GM23248 (cell line): ENCODE measurements at regions not wholly inside any gene's neighbourhood (a gene's known extent, or its start where the extent isn't known, plus 50 kb on each side); places are given as distances from the start of the nearest gene placed in this dataset.
"Not testable (repeated sequence)": the region's sequence is repeated elsewhere in the genome, so short reads cannot be mapped to it uniquely, and the experiment has no call there.

Source experiments
- DNase-seq: peaks from one replicate; pipeline ENCODE4 v3.0.0-alpha.2; 2015
- H2AFZ ChIP-seq: fragments of 200-600 bp; sonication (generic); 2 replicates; pipeline ENCODE4 v1.6.1; 2016; ENCODE audit warnings: antibody characterized with exemption
- H3F3A ChIP-seq: fragments of 200-600 bp; sonication (generic); 2 replicates; pipeline ENCODE4 v1.6.1; 2016; ENCODE audit warnings: mild to moderate bottlenecking, antibody characterized with exemption, mixed run types; ENCODE audit not compliant: insufficient read depth
- H3K27ac ChIP-seq: fragments of 200-600 bp; sonication (generic); 2 replicates; pipeline ENCODE4 v1.5.1; 2016; ENCODE audit warnings: mild to moderate bottlenecking
- H3K27me3 ChIP-seq: fragments of 200-600 bp; sonication (generic); replicated peaks from 2 replicates; pipeline ENCODE4 v1.6.1; 2016; ENCODE audit warnings: mild to moderate bottlenecking; ENCODE audit not compliant: insufficient read depth
- H3K36me3 ChIP-seq: fragments of 200-600 bp; sonication (generic); 2 replicates; pipeline ENCODE4 v1.6.1; 2016; ENCODE audit warnings: low read depth, mild to moderate bottlenecking
- H3K4me1 ChIP-seq: fragments of 200-600 bp; sonication (generic); 2 replicates; pipeline ENCODE4 v1.6.1; 2016; ENCODE audit warnings: mild to moderate bottlenecking; ENCODE audit not compliant: insufficient read depth
- H3K4me2 ChIP-seq: fragments of 200-600 bp; sonication (generic); one replicate; pipeline ENCODE4 v1.6.1; 2016; ENCODE audit warnings: mild to moderate bottlenecking; ENCODE audit not compliant: unreplicated experiment
- H3K4me3 ChIP-seq: fragments of 200-600 bp; sonication (generic); 2 replicates; pipeline ENCODE4 v1.5.1; 2016; ENCODE audit warnings: mild to moderate bottlenecking
- H3K79me2 ChIP-seq: fragments of 200-600 bp; sonication (generic); 2 replicates; pipeline ENCODE4 v1.6.1; 2016; ENCODE audit warnings: mild to moderate bottlenecking; ENCODE audit not compliant: insufficient read depth
- H3K9ac ChIP-seq: fragments of 200-600 bp; sonication (generic); 2 replicates; pipeline ENCODE4 v1.6.1; 2016; ENCODE audit warnings: mild to moderate bottlenecking
- H3K9me2 ChIP-seq: fragments of 200-600 bp; sonication (generic); 2 replicates; pipeline ENCODE4 v1.6.1; 2016; ENCODE audit warnings: mixed run types, mild to moderate bottlenecking, moderate library complexity; ENCODE audit not compliant: insufficient read depth
- H3K9me3 ChIP-seq: fragments of 200-600 bp; sonication (generic); one replicate; pipeline ENCODE4 v1.6.1; 2017; ENCODE audit warnings: low read depth
- H4K20me1 ChIP-seq: fragments of 200-600 bp; sonication (generic); 2 replicates; pipeline ENCODE4 v1.6.0; 2016; ENCODE audit not compliant: insufficient read depth
- EZH2 ChIP-seq: fragments of 200-600 bp; sonication (generic); IDR thresholded peaks from 2 replicates; pipeline ENCODE4 v1.6.1; 2018; ENCODE audit warnings: antibody characterized with exemption, mild to moderate bottlenecking; ENCODE audit not compliant: insufficient read depth, poor library complexity, severe bottlenecking
- EZH2phosphoT487 ChIP-seq: fragments of 200-600 bp; sonication (generic); IDR thresholded peaks from 2 replicates; pipeline ENCODE4 v1.6.1; 2018; ENCODE audit warnings: antibody characterized with exemption, moderate library complexity, mild to moderate bottlenecking, low read depth; ENCODE audit not compliant: insufficient read depth
- WGBS, 2 experiments: methylation state at CpG; one replicate each; pipeline ENCODE4 v1.1.6; 2015 to 2017; ENCODE audit warnings: low lambda C conversion rate in 2 of 2, low coverage in 1 of 2; ENCODE audit errors: missing lambda C conversion rate in 2 of 2; 5-methylcytosine and 5-hydroxymethylcytosine counted together
- in situ Hi-C: fragments of 300-500 bp; cut with MboI; formaldehyde crosslinking; loops from 2 replicates; pipeline ENCODE4 v1.15.0; 2020

GRCh38 chr1:232346844-232347243 is 283.1 kb downstream of the SIPA1L2 start:
- H3K4me1 ChIP-seq = no peaks in the 10 kb centered on the region
- no peak overlapping the region for H2AFZ ChIP-seq
- no peak overlapping the region for H3K9ac ChIP-seq
- H3K9me3 ChIP-seq = no peaks in the 10 kb centered on the region
- no peaks in the 10 kb centered on the region for H3K9me2 ChIP-seq
- H3K36me3 ChIP-seq = no peaks in the 10 kb centered on the region
- no peak overlapping the region for H3K4me2 ChIP-seq
- H3K4me3 ChIP-seq = no peak overlapping the region
- H3K27ac ChIP-seq = no peak overlapping the region
- DNase-seq = no peak
- in situ Hi-C loops = no loop called here
- no peak for TF ChIP-seq EZH2phosphoT487
- no peak for TF ChIP-seq EZH2
- no peaks in the 10 kb centered on the region for H3K79me2 ChIP-seq
- no peaks in the 10 kb centered on the region; the same call in 1 of the 2 replicates for H3K27me3 ChIP-seq
- no peaks in the 10 kb centered on the region for H3F3A ChIP-seq
- WGBS, 2 experiments = 18 to 50% methylated on average over 1 of the region's 1 CpG
- H4K20me1 ChIP-seq = no peaks in the 10 kb centered on the region

- no peak for TF ChIP-seq EZH2phosphoT487
- TF ChIP-seq EZH2 = no peak
- H3K79me2 ChIP-seq = no peaks in the 10 kb centered on the region
- no peak overlapping the region for H3K4me3 ChIP-seq
- in situ Hi-C loops = no loop called here
- no peak overlapping the region for H3K9ac ChIP-seq
- 51 to 58% methylated on average over 4 of the region's 4 CpGs for WGBS, 2 experiments
- no peaks in the 10 kb centered on the region for H3K9me2 ChIP-seq
- no peak overlapping the region for H3K4me2 ChIP-seq
- peak; percentile 20 for DNase-seq
- H3K36me3 ChIP-seq = no peaks in the 10 kb centered on the region
- no peaks in the 10 kb centered on the region; the same call in 1 of the 2 replicates for H3K27me3 ChIP-seq
- H3F3A ChIP-seq = no peaks in the 10 kb centered on the region
- no peaks in the 10 kb centered on the region for H4K20me1 ChIP-seq
- H3K9me3 ChIP-seq = no peaks in the 10 kb centered on the region
- no peak overlapping the region for H2AFZ ChIP-seq
- H3K4me1 ChIP-seq = no peaks in the 10 kb centered on the region
- H3K27ac ChIP-seq = no peak overlapping the region
Measured at GRCh38 chr1:232344791-232345399, 285.0 kb downstream of the SIPA1L2 start.

- H3K4me1 ChIP-seq, H3K9me2 ChIP-seq, H3K36me3 ChIP-seq, DNase-seq, H4K20me1 ChIP-seq, H3K4me2 ChIP-seq, H3K27me3 ChIP-seq, in situ Hi-C loops, H3K9me3 ChIP-seq, H3F3A ChIP-seq, H3K27ac ChIP-seq, H3K79me2 ChIP-seq, H3K9ac ChIP-seq, H2AFZ ChIP-seq, H3K4me3 ChIP-seq: not testable (repeated sequence)
- 65 to 79% methylated on average over 2 of the region's 3 CpGs for WGBS, 2 experiments
Measured at GRCh38 chr1:232344186-232344585, 285.7 kb downstream of the SIPA1L2 start.

GRCh38 chr1:232340446-232340845 is 289.5 kb downstream of the SIPA1L2 start:
- no peaks in the 10 kb centered on the region for H3K9me3 ChIP-seq
- H4K20me1 ChIP-seq = no peaks in the 10 kb centered on the region
- DNase-seq = peak; percentile 32
- H3K4me2 ChIP-seq = no peak overlapping the region
- H3K27ac ChIP-seq = no peak overlapping the region
- no peak overlapping the region for H3K4me3 ChIP-seq
- WGBS, 2 experiments = 62 to 66% methylated on average over 4 of the region's 4 CpGs
- no peak overlapping the region for H3K9ac ChIP-seq
- in situ Hi-C loops = no loop called here
- H3K79me2 ChIP-seq = no peaks in the 10 kb centered on the region
- peaks cover 4% of the 10 kb centered on the region for H3K27me3 ChIP-seq
- H3K36me3 ChIP-seq = no peaks in the 10 kb centered on the region
- no peaks in the 10 kb centered on the region for H3F3A ChIP-seq
- no peaks in the 10 kb centered on the region for H3K4me1 ChIP-seq
- no peak overlapping the region for H2AFZ ChIP-seq
- no peaks in the 10 kb centered on the region for H3K9me2 ChIP-seq
- no peak for TF ChIP-seq EZH2phosphoT487
- no peak for TF ChIP-seq EZH2

GRCh38 chr1:232339073-232339472 is 290.9 kb downstream of the SIPA1L2 start:
- H3K9ac ChIP-seq = no peak overlapping the region
- H3K9me3 ChIP-seq = no peaks in the 10 kb centered on the region
- H3F3A ChIP-seq = no peaks in the 10 kb centered on the region
- no peaks in the 10 kb centered on the region for H3K4me1 ChIP-seq
- H3K79me2 ChIP-seq = no peaks in the 10 kb centered on the region
- H3K4me2 ChIP-seq = no peak overlapping the region
- H3K9me2 ChIP-seq = no peaks in the 10 kb centered on the region
- H3K27ac ChIP-seq = no peak overlapping the region
- WGBS, 2 experiments = 21 to 36% methylated on average over 2 of the region's 2 CpGs
- in situ Hi-C loops = no loop called here
- H2AFZ ChIP-seq = no peak overlapping the region
- no peaks in the 10 kb centered on the region for H4K20me1 ChIP-seq
- H3K27me3 ChIP-seq = peaks cover 4% of the 10 kb centered on the region
- DNase-seq = no peak
- H3K4me3 ChIP-seq = no peak overlapping the region
- no peaks in the 10 kb centered on the region for H3K36me3 ChIP-seq
- no peak for TF ChIP-seq EZH2phosphoT487
